ENCODE measurements at regions not wholly inside any gene's neighbourhood (a gene's known extent, or its start where the extent isn't known, plus 50 kb on each side); places are given as distances from the start of the nearest gene placed in this dataset.

- Mint-ChIP-seq H3K27ac (peak overlapping the region in 1 of 7 donors; percentile 6), H3K9me3 (no peaks in the 10 kb centered on the region)
- no peak for TF ChIP-seq CTCF (IDR thresholded peaks at IDR 0.05)
Measured at GRCh38 chr3:71972031-71972430, 187.1 kb upstream of the PROK2 start.

GRCh38 chr3:71968544-71968943, 183.6 kb upstream of the PROK2 start:
- no peak overlapping the region for H3K4me3 Mint-ChIP-seq
- WGBS (ENCODE audit: insufficient coverage), result 94% methylated on average over 3 of the region's 4 CpGs
- no peaks in the 10 kb centered on the region for H3K79me2 ChIP-seq (ENCODE audit: insufficient read depth, low read length)
- intact Hi-C loops (cut with micrococcal nuclease), result no loop called here
- no peaks in the 10 kb centered on the region for H3K36me3 ChIP-seq (replicated peaks in 1 of 2; ENCODE audit: control insufficient read depth in 1 of 2, insufficient read depth in 2 of 2, low read length in 2 of 2)
- H3K4me1 Mint-ChIP-seq, result peaks cover 7% of the 10 kb centered on the region
- no peak for TF ChIP-seq CTCF (IDR thresholded peaks at IDR 0.05)
- H3K9ac ChIP-seq (ENCODE audit: insufficient read depth, low read length, poor library complexity, severe bottlenecking), result no peak overlapping the region
- no peaks in the 10 kb centered on the region for H3K36me3 Mint-ChIP-seq
- H3K27me3 ChIP-seq (ENCODE audit: control insufficient read depth in 2 of 2, insufficient read depth in 2 of 2, low read length in 2 of 2), result no peaks in the 10 kb centered on the region
- no peak overlapping the region for H3K4me3 ChIP-seq (replicated peaks in 1 of 3; ENCODE audit: low read depth in 2 of 3, low read length in 3 of 3)
- H4K20me1 ChIP-seq (ENCODE audit: insufficient read depth, low read length), result no peaks in the 10 kb centered on the region
- no peak for DNase-seq
- H3K9me3 Mint-ChIP-seq, result peaks cover 0 to 5% (median 0%) of the 10 kb centered on the region in 7 donors
- no peaks in the 10 kb centered on the region for H3K9me3 ChIP-seq (replicated peaks in 1 of 2; ENCODE audit: control insufficient read depth in 1 of 2, insufficient read depth in 1 of 2, low read length in 2 of 2)
- no peaks in the 10 kb centered on the region for H3K4me1 ChIP-seq (ENCODE audit: control insufficient read depth in 1 of 2, insufficient read depth in 2 of 2, low read length in 2 of 2)
- H3K4me2 ChIP-seq (replicated peaks; ENCODE audit: extremely low read depth, low read length, poor library complexity, severe bottlenecking), result no peak overlapping the region
- H3K27ac Mint-ChIP-seq, result no peak overlapping the region
- no peak overlapping the region for H2AFZ ChIP-seq (ENCODE audit: insufficient read depth, low read depth, low read length, poor library complexity, severe bottlenecking)
- no peak overlapping the region for H3K27ac ChIP-seq (ENCODE audit: low read depth in 1 of 2, low read length in 2 of 2)
- peaks cover 5 to 13% (median 9%) of the 10 kb centered on the region in 3 donors for H3K27me3 Mint-ChIP-seq (ENCODE audit: low read depth in 3 of 3)

More at GRCh38 chr3:71972031-71972430, 187.1 kb upstream of the PROK2 start:
- H3K27ac ChIP-seq (ENCODE audit: low read depth in 1 of 2, low read length in 2 of 2), result no peak overlapping the region
- Mint-ChIP-seq H3K4me3 (no peak overlapping the region), H3K27me3 (ENCODE audit: low read depth in 3 of 3) (peaks cover 5 to 12% (median 5%) of the 10 kb centered on the region in 3 donors), H3K36me3 (no peaks in the 10 kb centered on the region), H3K4me1 (peaks cover 18% of the 10 kb centered on the region)
- H2AFZ ChIP-seq (ENCODE audit: insufficient read depth, low read depth, low read length, poor library complexity, severe bottlenecking), result no peak overlapping the region
- H3K4me2 ChIP-seq (replicated peaks; ENCODE audit: extremely low read depth, low read length, poor library complexity, severe bottlenecking), result no peak overlapping the region
- no peaks in the 10 kb centered on the region for H3K27me3 ChIP-seq (ENCODE audit: control insufficient read depth in 2 of 2, insufficient read depth in 2 of 2, low read length in 2 of 2)
- intact Hi-C loops (cut with micrococcal nuclease), result loop anchor here in 1 of 2 donors (5.0 to 10.0 kb wide), 3 partner anchors 110 to 303 kb away; no protein-coding TSS in a partner anchor
- no peaks in the 10 kb centered on the region for H3K36me3 ChIP-seq (replicated peaks in 1 of 2; ENCODE audit: control insufficient read depth in 1 of 2, insufficient read depth in 2 of 2, low read length in 2 of 2)
- H3K4me3 ChIP-seq (replicated peaks in 1 of 3; ENCODE audit: low read depth in 2 of 3, low read length in 3 of 3), result no peak overlapping the region
- H3K79me2 ChIP-seq (ENCODE audit: insufficient read depth, low read length), result no peaks in the 10 kb centered on the region
- H3K9ac ChIP-seq (ENCODE audit: insufficient read depth, low read length, poor library complexity, severe bottlenecking), result no peak overlapping the region
- WGBS (ENCODE audit: insufficient coverage), result no CpG with 5 or more reads among the region's 5 CpGs
- peaks cover 7 to 10% of the 10 kb centered on the region in 2 donors for H3K4me1 ChIP-seq (ENCODE audit: control insufficient read depth in 1 of 2, insufficient read depth in 2 of 2, low read length in 2 of 2)
- no peaks in the 10 kb centered on the region for H3K9me3 ChIP-seq (replicated peaks in 1 of 2; ENCODE audit: control insufficient read depth in 1 of 2, insufficient read depth in 1 of 2, low read length in 2 of 2)
- DNase-seq, result no peak
- no peaks in the 10 kb centered on the region for H4K20me1 ChIP-seq (ENCODE audit: insufficient read depth, low read length)
